Skin epidermis (tissue), 12 donors: ENCODE measurements at regions not wholly inside any gene's neighbourhood (a gene's known extent, or its start where the extent isn't known, plus 50 kb on each side); places are given as distances from the start of the nearest gene placed in this dataset.

ENCODE experiments used
- H3K27ac ChIP-seq, 21 experiments: fragments of 200-600 bp; sonication (generic) in 11 of 21; one replicate each; pipeline ENCODE4 v1.5.0; 2020; ENCODE audit warnings: mild to moderate bottlenecking in 3 of 21, inconsistent platforms in 2 of 21, moderate library complexity in 2 of 21
- H3K4me3 ChIP-seq, 7 experiments: fragments of 200-600 bp; sonication (generic) in 2 of 7; one replicate each; pipeline ENCODE4 v1.5.0; 2020; ENCODE audit warnings: inconsistent platforms in 2 of 7, mild to moderate bottlenecking in 2 of 7, moderate library complexity in 1 of 7

DNA sequence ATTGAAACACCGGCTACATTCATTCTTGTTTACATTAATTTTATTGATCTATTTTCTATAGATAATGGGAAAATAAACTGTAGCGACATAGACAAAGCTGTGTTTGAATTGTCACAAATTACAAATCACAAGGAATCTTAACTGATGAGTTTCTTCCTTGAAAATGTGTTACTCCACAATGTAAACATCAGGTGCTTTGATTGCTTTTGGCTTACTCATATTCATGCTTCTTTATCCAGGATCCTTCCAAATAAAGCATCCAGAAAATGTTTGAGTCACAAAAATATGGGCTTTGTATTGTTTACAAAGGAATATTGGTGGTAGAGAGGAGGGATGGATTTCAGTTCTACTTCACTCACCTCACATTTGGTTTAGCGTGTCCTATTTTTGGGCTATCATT is 64.0 kb downstream of the BMP2 start:
- H3K27ac ChIP-seq = no peak overlapping the region

DNA sequence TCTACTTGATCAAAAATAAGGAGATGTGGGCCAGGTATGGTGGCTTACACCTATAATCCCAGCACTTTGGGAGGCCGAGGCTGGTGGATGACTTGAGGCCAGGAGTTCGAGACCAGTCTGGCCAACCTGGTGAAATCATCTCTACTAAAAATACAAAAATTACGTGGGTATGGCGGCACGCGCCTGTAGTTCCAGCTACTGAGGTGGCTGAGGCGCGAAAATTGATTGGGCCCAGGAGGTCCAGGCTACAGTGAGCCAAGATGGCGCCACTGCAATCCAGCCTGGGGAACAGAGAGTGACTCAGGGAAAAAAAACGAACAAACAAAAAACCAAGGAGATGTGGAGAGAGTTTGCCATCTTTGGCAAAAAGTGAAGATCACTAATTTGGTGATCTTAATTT is 65.3 kb downstream of the BMP2 start:
- Histone ChIP-seq H3K27ac (no peak overlapping the region), H3K4me3 (no peak overlapping the region)

More for the DNA sequence above, 64.0 kb downstream of the BMP2 start:
- no peak overlapping the region for H3K4me3 ChIP-seq

DNA sequence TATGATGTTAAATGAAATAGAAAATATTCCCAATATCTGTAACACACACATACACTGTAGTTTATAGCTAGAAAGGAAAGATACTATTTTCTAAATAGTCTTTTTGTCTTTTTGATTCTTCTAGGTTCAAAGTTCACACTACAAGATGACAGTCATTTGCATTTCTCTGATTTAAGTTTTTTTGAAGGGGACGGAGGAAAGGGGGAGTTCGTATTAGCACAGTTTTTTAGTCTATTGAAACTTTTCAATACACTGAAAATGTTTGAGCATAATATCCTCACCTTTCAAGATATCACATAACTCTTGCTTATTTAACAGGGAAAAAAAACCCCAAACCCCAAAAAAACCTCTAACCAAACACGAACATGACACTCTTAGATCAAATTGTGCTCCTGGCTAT is 68.1 kb downstream of the BMP2 start:
- Histone ChIP-seq H3K4me3 (no peak overlapping the region), H3K27ac (no peak overlapping the region)

DNA sequence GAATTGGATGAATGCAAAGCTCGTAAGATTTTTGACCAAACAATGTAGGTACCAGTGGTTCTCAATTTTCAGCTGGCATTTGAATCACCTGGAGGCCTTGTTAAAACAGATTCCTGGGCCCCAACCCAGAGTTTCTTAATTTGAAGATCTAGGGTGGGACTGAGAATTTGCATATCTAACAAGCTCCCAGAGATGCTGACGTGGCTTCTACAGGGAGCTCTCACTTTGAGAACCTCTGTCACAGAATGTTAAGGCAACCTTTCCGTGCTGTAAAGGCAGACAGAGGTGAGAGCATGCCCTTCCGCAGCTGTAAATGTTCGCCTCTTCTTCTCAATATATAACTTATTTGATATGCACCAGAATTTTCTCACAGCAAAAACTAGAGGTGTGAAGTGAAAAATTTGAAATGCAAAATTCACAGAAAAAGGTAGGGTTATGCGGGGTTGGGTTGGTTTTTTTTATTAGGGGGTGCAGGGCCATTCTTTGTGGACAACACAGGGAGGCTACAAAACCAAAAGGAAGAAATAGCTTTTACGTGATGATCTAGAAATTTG is 69.4 kb downstream of the BMP2 start:
- no peak overlapping the region for H3K27ac ChIP-seq
- no peak overlapping the region for H3K4me3 ChIP-seq

DNA sequence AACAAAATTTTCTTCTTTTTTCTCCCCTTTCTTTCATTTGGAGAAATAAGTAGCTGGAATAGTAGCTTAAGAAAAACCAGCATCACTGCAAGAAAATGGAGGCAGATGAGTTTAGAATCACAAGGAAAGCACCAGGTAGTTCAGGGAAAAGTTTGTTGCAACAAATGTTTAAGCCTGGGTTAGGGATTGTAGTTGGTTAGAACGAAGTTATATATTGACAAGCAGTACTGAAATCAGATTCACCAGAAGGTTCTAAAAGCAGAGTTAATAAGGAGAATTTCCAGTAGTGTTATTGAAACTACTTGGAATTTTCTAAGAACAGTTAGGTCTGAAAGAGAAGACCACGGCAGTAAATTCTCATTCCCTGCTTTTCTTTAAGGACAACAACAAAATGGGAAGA is 70.2 kb downstream of the BMP2 start:
- Histone ChIP-seq H3K27ac (no peak overlapping the region), H3K4me3 (no peak overlapping the region)

DNA sequence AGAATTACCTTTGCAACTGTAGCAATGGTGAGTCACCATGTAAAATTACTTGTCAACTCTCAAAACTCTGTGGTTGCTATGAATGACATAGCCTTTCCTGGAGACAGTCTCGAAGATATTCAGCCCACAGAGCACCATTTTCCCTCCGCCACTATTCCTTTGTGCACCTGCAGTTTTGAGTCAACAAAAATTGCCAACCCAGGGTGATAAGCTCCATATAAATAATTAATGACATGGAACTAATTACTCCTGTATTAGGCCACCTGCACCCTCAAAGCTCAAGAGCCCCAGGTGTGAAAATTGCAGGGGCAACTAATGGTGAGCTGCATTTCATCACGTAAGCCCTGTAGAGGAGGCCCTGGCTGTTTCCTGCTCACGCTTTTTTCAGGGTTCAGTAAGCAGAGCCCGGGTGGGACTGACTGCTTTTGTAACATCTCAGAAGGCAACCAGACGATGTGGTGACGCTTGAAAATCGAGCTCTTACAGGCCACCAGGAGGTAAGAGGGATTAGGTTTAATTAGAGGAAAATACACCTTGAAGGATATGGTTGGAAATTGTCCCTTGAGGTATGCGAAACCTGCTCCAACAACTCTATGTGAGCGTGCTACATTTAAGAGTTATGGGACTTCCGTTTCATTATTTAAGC is 70.8 kb downstream of the BMP2 start:
- no peak overlapping the region for H3K27ac ChIP-seq
- H3K4me3 ChIP-seq = no peak overlapping the region

DNA sequence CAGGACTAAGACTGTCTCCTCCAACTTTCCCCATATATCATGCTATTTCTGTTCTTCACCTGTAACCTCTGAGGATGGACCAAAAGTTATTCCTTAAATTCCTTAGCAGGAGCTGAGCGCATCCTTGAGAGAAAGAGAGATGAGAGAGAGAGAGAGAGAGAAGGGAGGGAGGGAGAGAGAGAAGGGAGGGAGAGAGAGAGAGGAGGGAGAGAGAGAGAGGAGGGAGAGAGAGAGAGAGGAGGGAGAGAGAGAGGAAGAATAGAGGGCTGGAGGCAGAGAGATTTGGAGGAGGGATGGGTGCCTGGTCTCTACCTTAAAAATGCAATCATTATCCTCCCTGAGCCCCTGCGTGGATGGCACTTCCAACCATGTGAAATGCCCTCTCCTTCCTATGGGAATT is 73.6 kb downstream of the BMP2 start:
- H3K27ac ChIP-seq = no peak overlapping the region

DNA sequence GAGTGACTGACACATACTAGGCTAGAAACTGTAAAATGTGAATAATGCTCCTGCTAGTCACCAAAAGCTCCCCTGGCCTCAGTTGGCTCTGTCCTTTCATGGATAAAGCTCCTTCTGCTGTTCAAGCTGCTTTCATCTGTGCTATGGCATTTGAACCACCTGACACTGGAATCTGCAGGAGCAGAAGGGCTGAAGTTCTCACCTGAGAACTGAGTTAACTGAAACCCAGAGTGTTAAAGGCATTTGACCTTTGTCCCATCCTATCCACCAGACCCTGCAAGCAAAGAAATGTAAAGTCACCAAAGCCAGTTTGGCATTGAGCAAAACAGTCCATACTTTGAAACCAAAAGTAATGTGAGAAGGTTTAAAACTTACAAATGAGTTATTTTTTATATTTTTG is 77.7 kb downstream of the BMP2 start:
- H3K27ac ChIP-seq = no peak overlapping the region
- no peak overlapping the region for H3K4me3 ChIP-seq

More for the DNA sequence above, 73.6 kb downstream of the BMP2 start:
- no peak overlapping the region for H3K4me3 ChIP-seq

DNA sequence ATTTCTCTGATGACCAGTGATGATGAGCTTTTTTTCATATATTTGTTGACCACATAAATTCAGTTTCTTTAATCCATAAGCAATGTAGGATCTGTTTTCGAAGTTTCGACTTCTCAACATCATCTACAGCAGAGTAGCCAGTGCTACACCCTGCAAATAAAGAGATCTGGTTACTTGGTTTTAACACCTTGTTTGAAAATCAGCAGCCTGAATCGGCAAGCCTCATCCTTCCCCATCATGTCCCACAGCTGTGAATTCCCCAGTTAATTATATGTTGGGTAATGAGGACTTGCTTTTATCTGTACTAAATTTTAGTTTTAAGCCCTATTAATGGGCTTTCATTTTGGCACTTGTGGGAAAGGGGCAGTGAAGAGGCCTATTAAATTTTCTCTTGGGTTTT is 80.6 kb downstream of the BMP2 start:
- Histone ChIP-seq H3K4me3 (no peak overlapping the region), H3K27ac (no peak overlapping the region)

DNA sequence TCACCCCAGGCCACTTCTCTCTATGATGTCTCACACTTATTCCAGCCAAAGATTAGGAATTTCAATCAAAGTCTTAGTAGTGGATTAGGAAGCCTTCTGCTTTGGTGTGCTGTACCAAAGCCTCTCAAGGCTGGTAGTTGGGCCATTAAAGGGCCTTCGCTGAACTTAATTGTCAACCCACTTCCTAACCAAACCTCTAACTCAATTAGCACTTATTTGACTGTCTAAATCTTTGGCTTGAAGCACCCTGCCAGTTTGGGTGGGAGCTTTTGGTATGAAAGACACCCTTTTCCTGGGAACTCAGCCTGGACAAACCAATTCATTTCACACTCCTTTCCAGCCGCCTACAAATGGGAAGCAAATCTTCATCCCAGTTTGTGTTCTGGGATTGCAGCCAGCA is 81.5 kb downstream of the BMP2 start:
- Histone ChIP-seq H3K4me3 (no peak overlapping the region), H3K27ac (no peak overlapping the region)

DNA sequence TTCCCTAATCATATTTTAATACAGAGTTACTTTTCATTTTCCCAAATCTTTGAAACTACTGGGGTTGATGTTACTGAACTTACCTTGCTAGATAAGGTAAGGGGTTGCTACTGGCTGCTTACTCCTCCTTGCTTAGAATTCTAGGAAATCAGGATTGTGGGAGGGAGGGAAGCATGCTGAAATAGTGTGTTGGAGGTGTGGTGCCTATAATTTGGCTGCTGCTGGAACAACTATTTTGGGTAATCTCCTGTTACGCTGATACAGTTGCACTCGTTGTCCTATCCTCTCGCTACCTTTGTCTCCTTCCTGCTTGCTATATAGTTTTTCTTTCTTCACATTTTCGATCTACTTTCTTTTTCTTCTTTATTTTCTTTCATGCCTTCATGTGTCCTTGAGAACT is 83.7 kb downstream of the BMP2 start:
- H3K4me3 ChIP-seq = no peak overlapping the region

DNA sequence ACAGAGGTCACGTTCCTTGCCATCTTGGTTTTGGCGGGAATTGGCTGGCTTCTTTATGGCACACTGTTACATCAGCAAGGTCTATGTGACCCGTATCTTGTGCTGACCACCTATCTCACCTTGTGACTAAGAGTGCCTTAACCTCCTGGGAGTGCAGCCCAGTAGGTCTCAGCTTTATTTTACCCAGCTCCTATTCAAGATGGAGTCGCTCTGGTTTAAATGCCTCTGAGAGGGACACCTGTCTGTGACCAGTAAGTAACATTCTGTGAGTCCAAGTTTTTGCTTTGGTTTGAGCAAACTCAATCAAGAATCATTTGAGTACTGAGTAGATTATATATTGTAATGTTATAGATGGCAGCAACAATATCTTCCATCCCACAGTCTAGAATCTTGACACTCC is 85.0 kb downstream of the BMP2 start:
- H3K4me3 ChIP-seq = no peak overlapping the region
- no peak overlapping the region for H3K27ac ChIP-seq

More for the DNA sequence above, 83.7 kb downstream of the BMP2 start:
- H3K27ac ChIP-seq = no peak overlapping the region

DNA sequence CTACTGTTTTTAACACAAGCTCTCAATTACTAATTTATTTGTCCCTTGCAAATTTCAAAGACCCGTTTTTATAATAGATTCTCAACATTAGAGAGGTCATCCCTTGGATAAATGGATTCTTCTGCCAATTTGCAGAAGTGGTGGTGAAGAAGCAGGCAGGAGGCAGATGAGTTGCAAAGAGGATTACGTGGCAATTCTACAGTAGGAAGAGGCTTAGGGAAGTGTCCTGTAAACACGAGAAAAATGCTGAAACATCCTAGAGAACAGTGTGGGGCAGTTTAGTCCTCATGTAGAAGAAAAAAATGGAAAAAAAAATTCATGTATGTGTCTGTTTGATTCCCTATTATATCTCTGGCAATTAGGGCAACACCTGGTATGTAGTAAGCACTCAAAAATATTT is 87.6 kb downstream of the BMP2 start:
- Histone ChIP-seq H3K27ac (no peak overlapping the region), H3K4me3 (no peak overlapping the region)

DNA sequence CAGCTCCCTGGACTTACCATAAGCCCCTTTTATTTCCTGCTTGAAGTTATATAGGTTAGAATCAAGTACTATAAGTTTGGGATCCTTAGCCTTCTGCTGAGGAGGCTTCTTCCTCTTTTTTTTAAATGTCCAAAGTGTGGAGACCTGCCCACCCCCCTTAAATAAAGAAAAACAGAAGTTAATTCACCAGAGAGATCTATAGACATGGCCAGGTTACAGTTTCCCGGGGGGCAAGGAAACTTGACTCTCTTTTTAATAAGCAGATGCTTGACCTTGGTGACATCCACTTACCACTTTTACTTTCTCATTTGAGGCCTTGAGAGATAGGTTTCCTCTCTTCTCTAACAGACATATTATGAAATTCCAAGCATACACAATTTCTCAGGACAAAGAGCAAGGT is 88.3 kb downstream of the BMP2 start:
- no peak overlapping the region for H3K27ac ChIP-seq
- H3K4me3 ChIP-seq = no peak overlapping the region

DNA sequence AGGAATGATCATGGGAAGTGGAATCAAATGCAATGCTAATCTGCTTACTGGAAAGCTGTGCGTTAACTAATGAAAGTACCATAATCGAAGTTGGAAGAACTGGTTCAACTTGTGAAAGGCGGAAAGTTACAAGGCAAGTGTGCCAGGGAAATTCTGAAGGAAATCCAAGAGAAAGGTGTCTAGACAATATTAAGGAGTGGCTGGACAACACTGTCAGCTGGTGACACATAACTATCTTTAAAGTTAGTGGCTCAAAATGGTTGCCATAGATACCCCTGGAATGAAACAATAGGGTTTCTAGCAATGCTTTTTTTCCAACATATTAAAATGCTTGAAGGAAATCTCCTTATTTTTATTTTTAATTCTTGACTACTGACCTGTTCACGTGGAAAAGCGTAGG is 90.4 kb downstream of the BMP2 start:
- Histone ChIP-seq H3K27ac (no peak overlapping the region), H3K4me3 (no peak overlapping the region)

DNA sequence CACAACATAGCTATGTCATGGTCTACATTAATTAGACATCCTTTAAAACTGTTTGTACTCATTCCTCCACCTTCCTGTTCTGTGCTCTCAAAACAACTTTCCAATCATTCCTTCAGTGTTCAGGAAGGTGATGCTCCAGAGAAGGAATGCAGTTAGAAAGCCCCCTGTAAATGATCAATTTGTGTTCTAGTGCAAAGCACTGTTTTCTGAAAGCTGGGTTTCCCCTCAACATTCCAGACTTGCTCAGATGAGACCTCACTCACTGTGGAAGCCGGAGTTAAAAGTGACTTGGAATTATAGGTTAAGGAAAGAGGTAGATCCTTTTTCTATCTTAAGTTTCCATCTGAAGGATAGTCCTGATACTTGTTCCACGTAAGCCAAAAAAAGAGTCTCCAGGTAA is 95.9 kb downstream of the BMP2 start:
- H3K4me3 ChIP-seq = no peak overlapping the region
- H3K27ac ChIP-seq = no peak overlapping the region

DNA sequence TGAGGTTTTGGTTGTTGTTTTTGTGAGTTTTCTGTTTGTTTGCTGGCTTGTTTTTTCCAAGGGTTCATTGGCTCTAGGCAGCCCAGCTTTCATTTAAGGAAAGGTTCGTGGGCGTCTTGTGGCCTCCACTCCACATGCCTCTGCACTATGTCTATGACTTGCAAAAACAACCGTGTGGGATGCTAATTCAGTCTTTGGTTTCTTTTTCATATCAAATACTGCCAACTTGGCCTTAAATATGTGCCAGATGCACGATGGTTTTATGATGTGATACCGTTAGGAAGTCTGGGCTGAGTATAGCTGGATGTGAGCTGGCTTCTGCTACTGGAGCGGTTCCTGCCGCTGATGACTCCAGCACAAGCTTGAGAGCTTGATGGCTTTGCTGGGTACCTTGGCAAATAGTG is 96.3 kb downstream of the BMP2 start:
- no peak overlapping the region for H3K4me3 ChIP-seq
- no peak overlapping the region for H3K27ac ChIP-seq

DNA sequence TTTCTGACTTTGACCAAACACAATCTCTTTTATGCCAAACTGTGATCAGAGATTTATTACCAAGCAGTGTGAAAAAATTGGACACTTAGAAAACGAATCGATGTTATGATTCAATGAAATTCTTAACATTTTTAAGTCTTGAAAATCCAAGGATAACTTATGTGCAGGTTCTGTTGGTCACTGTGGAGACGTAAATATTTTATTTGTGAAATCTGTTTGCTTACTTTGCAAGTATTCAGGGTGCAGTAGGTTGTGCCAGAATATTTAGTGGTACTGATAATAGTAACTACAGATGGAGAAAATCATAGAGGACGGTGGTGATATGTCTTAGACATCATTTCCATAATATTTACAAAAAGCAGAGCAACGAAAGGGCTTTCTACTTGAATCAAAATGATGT is 97.3 kb downstream of the BMP2 start:
- H3K4me3 ChIP-seq = no peak overlapping the region
- no peak overlapping the region for H3K27ac ChIP-seq

DNA sequence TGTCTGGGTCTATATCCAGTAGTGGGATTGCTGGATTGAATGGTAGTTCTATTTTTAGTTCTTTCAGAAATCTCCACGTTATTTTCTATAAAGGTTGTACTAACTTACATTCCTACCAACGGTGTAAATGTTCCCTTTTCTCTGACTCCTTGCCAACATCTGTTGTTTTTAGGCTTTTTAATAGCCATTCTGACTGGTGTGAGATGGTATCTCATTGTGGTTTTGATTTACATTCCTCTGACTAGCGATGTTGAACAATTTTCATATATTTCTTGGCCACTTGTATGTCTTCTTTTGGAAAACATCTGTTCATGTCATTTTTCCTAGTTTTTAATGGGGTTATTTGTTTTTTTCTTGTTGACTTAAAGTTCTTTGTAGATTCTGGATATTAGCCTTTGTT is 99.3 kb downstream of the BMP2 start:
- Histone ChIP-seq H3K27ac (no peak overlapping the region), H3K4me3 (no peak overlapping the region)

DNA sequence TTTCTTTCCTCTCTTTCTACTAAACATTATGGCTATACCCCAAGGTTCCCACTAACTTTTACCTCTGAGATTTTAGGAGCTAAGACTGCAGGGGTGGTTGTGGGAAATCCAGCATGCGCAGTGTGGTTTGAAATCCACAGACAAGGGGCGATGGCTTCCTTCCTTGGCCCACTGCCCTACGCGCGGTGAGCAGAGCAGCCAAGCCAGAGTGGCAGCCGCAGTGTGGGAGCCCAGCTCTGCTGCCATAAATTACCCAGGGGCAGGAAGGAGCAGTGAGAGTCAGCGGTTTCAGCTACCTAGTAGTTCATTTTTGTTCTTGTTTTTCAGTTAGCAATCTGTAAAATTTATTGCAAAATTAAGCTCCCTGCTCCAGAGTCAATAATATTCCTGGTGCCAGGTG is 101.4 kb downstream of the BMP2 start:
- Histone ChIP-seq H3K4me3 (no peak overlapping the region), H3K27ac (no peak overlapping the region)

DNA sequence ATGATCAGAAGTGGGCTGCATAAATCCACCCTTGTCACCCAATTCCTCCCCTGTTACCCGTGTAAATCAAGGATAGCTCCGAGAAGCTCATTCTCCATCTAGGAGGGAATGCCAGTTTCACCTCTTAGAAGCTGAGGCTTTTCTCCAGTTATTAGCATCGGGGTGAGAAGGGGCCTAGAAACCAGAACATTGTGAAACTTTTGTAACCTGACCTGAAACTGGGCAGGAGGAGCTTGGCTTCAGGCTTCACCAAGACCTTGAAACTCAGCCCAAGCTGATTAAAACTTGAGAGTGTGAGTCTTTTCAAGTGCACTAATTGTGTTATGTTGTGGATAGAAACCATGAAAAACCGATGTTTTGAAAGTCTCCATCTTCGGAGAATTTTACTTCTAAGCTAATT is 103.1 kb downstream of the BMP2 start:
- no peak overlapping the region for H3K4me3 ChIP-seq

DNA sequence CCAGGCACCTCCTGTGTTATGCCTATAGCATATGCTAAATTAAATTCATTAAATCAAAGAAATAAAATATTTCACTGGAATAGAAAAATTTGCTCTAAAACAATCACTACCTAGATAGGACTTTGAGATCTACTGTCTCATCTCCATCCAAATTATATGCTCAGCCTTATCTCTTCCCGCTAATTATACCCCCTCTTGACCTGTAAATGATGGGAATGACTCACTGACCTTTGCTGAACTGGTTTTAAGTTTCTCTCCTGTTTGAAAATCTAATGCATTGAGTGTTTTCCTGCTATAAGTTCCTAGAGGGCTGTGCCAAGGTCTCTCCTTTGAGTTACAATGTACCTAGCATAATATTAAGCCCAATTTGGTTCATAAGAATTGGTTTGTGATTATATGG is 110.1 kb downstream of the BMP2 start:
- H3K4me3 ChIP-seq = no peak overlapping the region
- no peak overlapping the region for H3K27ac ChIP-seq

More for the DNA sequence above, 103.1 kb downstream of the BMP2 start:
- H3K27ac ChIP-seq = no peak overlapping the region
